BLaER1 treated with 17β-estradiol and CSF1 and Interleukin-3, amounts not matched to agents 10 nM and 100 nM (cell line): ENCODE measurements at regions not wholly inside any gene's neighbourhood (a gene's known extent, or its start where the extent isn't known, plus 50 kb on each side); places are given as distances from the start of the nearest gene placed in this dataset.

Source experiments
- H3K27ac ChIP-seq, 11 experiments: shearing (Covaris generic); formaldehyde crosslinking; 2 replicates each; pipeline ENCODE4 v1.8.1; 2022
- H3K27me3 ChIP-seq, 11 experiments: shearing (Covaris generic); formaldehyde crosslinking; 2 replicates each; pipeline ENCODE4 v1.8.1; 2022
- H3K36me3 ChIP-seq, 11 experiments: shearing (Covaris generic); formaldehyde crosslinking; 2 replicates each; pipeline ENCODE4 v1.8.1; 2022
- H3K4me1 ChIP-seq, 10 experiments: shearing (Covaris generic); formaldehyde crosslinking; 2 replicates each; pipeline ENCODE4 v1.8.1; 2022
- H3K4me2 ChIP-seq, 11 experiments: shearing (Covaris generic); formaldehyde crosslinking; 2 replicates each; pipeline ENCODE4 v1.8.1; 2022
- H3K4me3 ChIP-seq, 10 experiments: shearing (Covaris generic); formaldehyde crosslinking; 2 replicates each; pipeline ENCODE4 v1.8.1; 2022
- H3K9ac ChIP-seq, 11 experiments: shearing (Covaris generic); formaldehyde crosslinking; 2 replicates each; pipeline ENCODE4 v1.8.1; 2022
- H3K9me3 ChIP-seq, 11 experiments: shearing (Covaris generic); formaldehyde crosslinking; replicated peaks in 1 of 11; 2 replicates each; pipeline ENCODE4 v1.8.1; 2022
- H4K20me1 ChIP-seq, 11 experiments: shearing (Covaris generic); formaldehyde crosslinking; 2 replicates each; pipeline ENCODE4 v1.8.1; 2022
- Cebpa-rat ChIP-seq, 11 experiments: shearing (Covaris generic); IDR thresholded peaks; 2 replicates each; pipeline ENCODE4 v1.8.1; 2022

GRCh38 chr12:74620921-74621320 lies 83.3 kb downstream of the ATXN7L3B start:
- Histone ChIP-seq H3K9me3 (no peaks in the 10 kb centered on the region), H4K20me1 (no peaks in the 10 kb centered on the region), H3K4me2 (no peak overlapping the region), H3K36me3 (no peaks in the 10 kb centered on the region), H3K9ac (no peak overlapping the region), H3K27ac (no peak overlapping the region), H3K4me3 (no peak overlapping the region), H3K27me3 (no peaks in the 10 kb centered on the region), H3K4me1 (no peaks in the 10 kb centered on the region)
- TF ChIP-seq Cebpa-rat (IDR thresholded peaks at IDR 0.05) = no peak

- Histone ChIP-seq H3K27me3 (no peaks in the 10 kb centered on the region), H3K9ac (no peak overlapping the region), H3K4me3 (no peak overlapping the region), H3K36me3 (no peaks in the 10 kb centered on the region), H3K4me2 (no peak overlapping the region), H3K9me3 (no peaks in the 10 kb centered on the region), H3K4me1 (no peaks in the 10 kb centered on the region), H4K20me1 (no peaks in the 10 kb centered on the region), H3K27ac (no peak overlapping the region)
- no peak for TF ChIP-seq Cebpa-rat (IDR thresholded peaks at IDR 0.05)
Observed at GRCh38 chr12:74624201-74624600, 86.6 kb downstream of the ATXN7L3B start.

GRCh38 chr12:74626397-74626796 lies 88.8 kb downstream of the ATXN7L3B start:
- H3K9ac ChIP-seq = no peak overlapping the region
- H3K9me3 ChIP-seq = peaks cover 0 to 11% (median 3%) of the 10 kb centered on the region in 11 experiments; a peak in 6 of 22 replicates
- no peak overlapping the region for H3K4me2 ChIP-seq
- TF ChIP-seq Cebpa-rat (IDR thresholded peaks at IDR 0.05) = no peak
- H4K20me1 ChIP-seq = no peaks in the 10 kb centered on the region
- no peak overlapping the region for H3K27ac ChIP-seq
- no peaks in the 10 kb centered on the region for H3K27me3 ChIP-seq
- no peaks in the 10 kb centered on the region for H3K4me1 ChIP-seq
- no peak overlapping the region for H3K4me3 ChIP-seq
- no peaks in the 10 kb centered on the region for H3K36me3 ChIP-seq

GRCh38 chr12:74641262-74641661 lies 103.6 kb downstream of the ATXN7L3B start:
- no peaks in the 10 kb centered on the region for H3K27me3 ChIP-seq
- no peak overlapping the region for H3K9ac ChIP-seq
- no peak overlapping the region for H3K4me2 ChIP-seq
- no peaks in the 10 kb centered on the region for H3K36me3 ChIP-seq
- H3K4me3 ChIP-seq = no peak overlapping the region
- peaks cover 0 to 6% (median 0%) of the 10 kb centered on the region in 10 experiments; a peak in 5 of 20 replicates for H3K4me1 ChIP-seq
- H3K9me3 ChIP-seq = no peaks in the 10 kb centered on the region
- no peak for TF ChIP-seq Cebpa-rat (IDR thresholded peaks at IDR 0.05)
- H4K20me1 ChIP-seq = no peaks in the 10 kb centered on the region
- no peak overlapping the region for H3K27ac ChIP-seq

- no peaks in the 10 kb centered on the region for H3K36me3 ChIP-seq
- no peaks in the 10 kb centered on the region for H3K9me3 ChIP-seq
- H4K20me1 ChIP-seq = no peaks in the 10 kb centered on the region
- H3K4me2 ChIP-seq = no peak overlapping the region
- no peak overlapping the region for H3K27ac ChIP-seq
- TF ChIP-seq Cebpa-rat (IDR thresholded peaks at IDR 0.05) = no peak
- no peak overlapping the region for H3K9ac ChIP-seq
- H3K27me3 ChIP-seq = no peaks in the 10 kb centered on the region
- peaks cover 0 to 1% (median 0%) of the 10 kb centered on the region in 10 experiments; a peak in 3 of 20 replicates for H3K4me1 ChIP-seq
- H3K4me3 ChIP-seq = no peak overlapping the region
Observed at GRCh38 chr12:74641694-74642093, 104.1 kb downstream of the ATXN7L3B start.

GRCh38 chr12:74644681-74645080 lies 107.0 kb downstream of the ATXN7L3B start:
- H3K4me1 ChIP-seq = no peaks in the 10 kb centered on the region
- H3K9me3 ChIP-seq = no peaks in the 10 kb centered on the region
- no peak for TF ChIP-seq Cebpa-rat (IDR thresholded peaks at IDR 0.05)
- no peak overlapping the region for H3K4me3 ChIP-seq
- H4K20me1 ChIP-seq = no peaks in the 10 kb centered on the region
- no peaks in the 10 kb centered on the region for H3K27me3 ChIP-seq
- H3K9ac ChIP-seq = no peak overlapping the region
- H3K27ac ChIP-seq = no peak overlapping the region
- no peak overlapping the region for H3K4me2 ChIP-seq
- no peaks in the 10 kb centered on the region for H3K36me3 ChIP-seq

- no peak for TF ChIP-seq Cebpa-rat (IDR thresholded peaks at IDR 0.05)
Observed at GRCh38 chr12:74646831-74647230, 109.2 kb downstream of the ATXN7L3B start.

GRCh38 chr12:74647256-74647655 lies 109.6 kb downstream of the ATXN7L3B start:
- Histone ChIP-seq H3K9ac (no peak overlapping the region), H3K4me1 (no peaks in the 10 kb centered on the region), H3K4me3 (no peak overlapping the region), H3K27ac (no peak overlapping the region), H3K4me2 (no peak overlapping the region), H3K36me3 (no peaks in the 10 kb centered on the region), H3K9me3 (no peaks in the 10 kb centered on the region), H3K27me3 (no peaks in the 10 kb centered on the region), H4K20me1 (no peaks in the 10 kb centered on the region)
- no peak for TF ChIP-seq Cebpa-rat (IDR thresholded peaks at IDR 0.05)

More at GRCh38 chr12:74646831-74647230, 109.2 kb downstream of the ATXN7L3B start:
- Histone ChIP-seq H3K9ac (no peak overlapping the region), H3K27me3 (no peaks in the 10 kb centered on the region), H3K36me3 (no peaks in the 10 kb centered on the region), H4K20me1 (no peaks in the 10 kb centered on the region), H3K4me1 (no peaks in the 10 kb centered on the region), H3K4me3 (no peak overlapping the region), H3K9me3 (no peaks in the 10 kb centered on the region), H3K27ac (no peak overlapping the region), H3K4me2 (no peak overlapping the region)

GRCh38 chr12:74656251-74656650 lies 118.6 kb downstream of the ATXN7L3B start:
- Histone ChIP-seq H3K4me2 (no peak overlapping the region), H3K27ac (no peak overlapping the region), H4K20me1 (no peaks in the 10 kb centered on the region), H3K9ac (no peak overlapping the region), H3K4me3 (no peak overlapping the region), H3K27me3 (no peaks in the 10 kb centered on the region), H3K36me3 (no peaks in the 10 kb centered on the region), H3K9me3 (peaks cover 0 to 4% (median 0%) of the 10 kb centered on the region in 11 experiments; a peak in 1 of 22 replicates), H3K4me1 (no peaks in the 10 kb centered on the region)
- TF ChIP-seq Cebpa-rat (IDR thresholded peaks at IDR 0.05) = no peak

GRCh38 chr12:74660442-74660841 lies 122.8 kb downstream of the ATXN7L3B start:
- H3K4me2 ChIP-seq = no peak overlapping the region
- no peaks in the 10 kb centered on the region for H3K9me3 ChIP-seq
- no peaks in the 10 kb centered on the region for H3K36me3 ChIP-seq
- no peaks in the 10 kb centered on the region for H4K20me1 ChIP-seq
- no peak for TF ChIP-seq Cebpa-rat (IDR thresholded peaks at IDR 0.05)
- no peak overlapping the region for H3K4me3 ChIP-seq
- H3K27ac ChIP-seq = no peak overlapping the region
- H3K4me1 ChIP-seq = peaks cover 0 to 7% (median 0%) of the 10 kb centered on the region in 10 experiments; a peak in 3 of 20 replicates
- no peak overlapping the region for H3K9ac ChIP-seq
- H3K27me3 ChIP-seq = no peaks in the 10 kb centered on the region
